Peyer's patch (tissue), 4 donors: ENCODE measurements at regions not wholly inside any gene's neighbourhood (a gene's known extent, or its start where the extent isn't known, plus 50 kb on each side); places are given as distances from the start of the nearest gene placed in this dataset.

ENCODE experiments used
- DNase-seq, 3 donors: peaks; one replicate each; pipeline ENCODE4 v3.0.0-alpha.2; 2017 to 2019
- H3K27ac ChIP-seq, 4 donors: fragments of 200-600 bp; sonication (generic); one replicate each; pipeline ENCODE4 v1.5.1; 2016 to 2019
- H3K27me3 ChIP-seq, 2 donors: fragments of 200-600 bp; sonication (generic); one replicate each; pipeline ENCODE4 v1.5.1; 2019
- H3K36me3 ChIP-seq, 3 donors: fragments of 200-600 bp; sonication (generic); one replicate each; pipeline ENCODE4 v1.5.1; 2016 to 2019
- H3K4me1 ChIP-seq, 4 donors: fragments of 200-600 bp; sonication (generic); one replicate each; pipeline ENCODE4 v1.5.1; 2016 to 2019
- H3K4me3 ChIP-seq, 4 donors: fragments of 200-600 bp; sonication (generic); 1 replicate in 3 of 4; 2 replicates in 1 of 4; pipeline ENCODE4 v1.5.1; 2016 to 2019; ENCODE audit warnings: mild to moderate bottlenecking in 1 of 4
- H3K9me3 ChIP-seq, 4 donors: fragments of 200-600 bp; sonication (generic); one replicate each; pipeline ENCODE4 v1.5.1; 2016 to 2019; ENCODE audit warnings: mild to moderate bottlenecking in 1 of 4
- CTCF ChIP-seq, 6 experiments: fragments of 450-650 bp in 4 of 6; fragments of 200-600 bp in 2 of 6; sonication (generic) in 1 of 6; IDR thresholded peaks; one replicate each; pipeline ENCODE4 v1.5.1; 2017 to 2019; ENCODE audit warnings: antibody characterized with exemption in 6 of 6, mild to moderate bottlenecking in 3 of 6, moderate library complexity in 1 of 6
- POLR2A ChIP-seq, 2 donors: fragments of 450-650 bp; IDR thresholded peaks; one replicate each; pipeline ENCODE4 v1.5.1; 2017; ENCODE audit warnings: antibody characterized with exemption in 2 of 2, mild to moderate bottlenecking in 2 of 2, moderate library complexity in 2 of 2

GRCh38 chr1:112074711-112075110 lies 85.2 kb upstream of the KCND3 start:
- TF ChIP-seq POLR2A (IDR thresholded peaks at IDR 0.05) = no peak
- H3K4me3 ChIP-seq = no peak overlapping the region
- H3K27ac ChIP-seq = no peak overlapping the region

GRCh38 chr1:112075566-112075965 lies 86.1 kb upstream of the KCND3 start:
- Histone ChIP-seq H3K4me1 (no peaks in the 10 kb centered on the region), H3K36me3 (no peaks in the 10 kb centered on the region), H3K4me3 (no peak overlapping the region), H3K27me3 (no peaks in the 10 kb centered on the region), H3K27ac (no peak overlapping the region), H3K9me3 (no peaks in the 10 kb centered on the region)
- TF ChIP-seq CTCF (IDR thresholded peaks at IDR 0.05) (no peak), POLR2A (IDR thresholded peaks at IDR 0.05) (no peak)
- DNase-seq = no peak

More at GRCh38 chr1:112074711-112075110, 85.2 kb upstream of the KCND3 start:
- Histone ChIP-seq H3K27me3 (no peaks in the 10 kb centered on the region), H3K9me3 (no peaks in the 10 kb centered on the region), H3K36me3 (no peaks in the 10 kb centered on the region), H3K4me1 (no peaks in the 10 kb centered on the region)
- no peak for DNase-seq

DNA sequence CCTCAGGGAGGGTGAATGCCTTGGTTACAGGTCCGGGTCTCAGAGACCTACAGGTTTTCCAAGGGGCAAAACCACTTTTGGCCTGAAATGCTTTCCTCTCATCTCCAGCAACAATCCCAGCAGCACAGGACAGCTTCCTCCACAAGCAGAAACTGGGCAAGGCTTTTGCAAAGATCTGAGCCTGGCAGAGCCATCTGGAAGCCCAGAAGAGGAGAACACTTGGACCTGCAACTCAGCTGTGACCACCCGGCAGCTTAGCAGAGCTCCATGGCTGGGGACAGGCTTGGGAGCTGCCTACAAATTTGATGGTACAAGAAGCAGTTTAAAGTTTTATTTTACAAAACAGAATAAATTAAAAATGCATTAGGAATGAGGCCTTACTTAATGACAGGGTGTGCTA lies 90.0 kb upstream of the KCND3 start:
- Histone ChIP-seq H3K4me1 (no peaks in the 10 kb centered on the region), H3K4me3 (no peak overlapping the region), H3K27ac (no peak overlapping the region), H3K36me3 (no peaks in the 10 kb centered on the region), H3K27me3 (no peaks in the 10 kb centered on the region), H3K9me3 (no peaks in the 10 kb centered on the region)
- TF ChIP-seq CTCF (IDR thresholded peaks at IDR 0.05) = no peak
- no peak for TF ChIP-seq POLR2A (IDR thresholded peaks at IDR 0.05)
- no peak for DNase-seq

GRCh38 chr1:112083487-112083886 lies 94.0 kb upstream of the KCND3 start:
- H3K4me3 ChIP-seq = no peak overlapping the region
- no peaks in the 10 kb centered on the region for H3K9me3 ChIP-seq
- TF ChIP-seq POLR2A (IDR thresholded peaks at IDR 0.05) (no peak), CTCF (IDR thresholded peaks at IDR 0.05) (no peak)
- H3K27me3 ChIP-seq = no peaks in the 10 kb centered on the region
- H3K27ac ChIP-seq = no peak overlapping the region
- H3K4me1 ChIP-seq = no peaks in the 10 kb centered on the region
- H3K36me3 ChIP-seq = no peaks in the 10 kb centered on the region
- no peak for DNase-seq

- H3K27me3 ChIP-seq = no peaks in the 10 kb centered on the region
- H3K4me3 ChIP-seq = no peak overlapping the region
- TF ChIP-seq CTCF (IDR thresholded peaks at IDR 0.05) (no peak), POLR2A (IDR thresholded peaks at IDR 0.05) (no peak)
- H3K9me3 ChIP-seq = no peaks in the 10 kb centered on the region
- no peaks in the 10 kb centered on the region for H3K36me3 ChIP-seq
- no peak for DNase-seq
- H3K27ac ChIP-seq = no peak overlapping the region
- no peaks in the 10 kb centered on the region for H3K4me1 ChIP-seq
These were observed 103.3 kb upstream of the KCND3 start for GRCh38 chr1:112092656-112093371.

DNA sequence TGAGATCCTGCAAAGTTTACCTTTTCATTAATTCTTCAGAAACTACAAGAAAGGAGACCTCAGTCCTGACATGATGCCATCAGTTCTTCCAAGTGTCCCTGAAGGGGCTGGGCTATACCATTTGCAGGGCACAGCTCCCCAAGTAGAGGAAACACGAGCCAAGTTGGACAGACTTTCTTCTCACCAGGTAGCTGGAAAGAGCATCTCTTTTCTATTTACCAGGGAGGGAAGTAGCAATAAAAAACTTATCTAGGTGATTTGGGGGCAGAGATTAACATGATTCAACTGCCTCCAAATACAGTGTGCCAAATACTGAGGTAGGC lies 103.9 kb upstream of the KCND3 start:
- no peak for DNase-seq
- no peak overlapping the region for H3K27ac ChIP-seq
- H3K36me3 ChIP-seq = no peaks in the 10 kb centered on the region
- H3K4me3 ChIP-seq = no peak overlapping the region
- H3K27me3 ChIP-seq = no peaks in the 10 kb centered on the region
- no peaks in the 10 kb centered on the region for H3K9me3 ChIP-seq
- no peak for TF ChIP-seq POLR2A (IDR thresholded peaks at IDR 0.05)
- no peak for TF ChIP-seq CTCF (IDR thresholded peaks at IDR 0.05)
- no peaks in the 10 kb centered on the region for H3K4me1 ChIP-seq
